ENCODE measurements at regions not wholly inside any gene's neighbourhood (a gene's known extent, or its start where the extent isn't known, plus 50 kb on each side); places are given as distances from the start of the nearest gene placed in this dataset.

DNA sequence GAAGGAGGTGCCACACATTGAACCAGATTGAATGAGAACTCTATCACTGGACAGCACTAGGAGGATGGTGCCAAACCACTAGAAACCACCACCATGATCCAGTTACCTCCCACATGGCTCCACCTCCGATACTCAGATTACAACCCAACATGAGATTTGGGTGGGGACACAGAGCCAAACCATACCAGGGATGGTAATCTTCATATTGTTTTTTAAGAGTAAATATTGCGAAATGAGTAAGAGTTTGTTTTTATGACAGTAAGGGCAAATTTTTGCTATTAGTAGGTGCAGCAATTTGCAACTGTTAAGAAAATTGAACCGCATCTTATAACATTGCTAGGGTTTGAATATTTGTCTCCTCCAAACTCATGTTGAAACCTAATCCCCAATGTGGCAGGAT is 891.5 kb downstream of the NLGN4X start:
- TF ChIP-seq, protein P1, sequence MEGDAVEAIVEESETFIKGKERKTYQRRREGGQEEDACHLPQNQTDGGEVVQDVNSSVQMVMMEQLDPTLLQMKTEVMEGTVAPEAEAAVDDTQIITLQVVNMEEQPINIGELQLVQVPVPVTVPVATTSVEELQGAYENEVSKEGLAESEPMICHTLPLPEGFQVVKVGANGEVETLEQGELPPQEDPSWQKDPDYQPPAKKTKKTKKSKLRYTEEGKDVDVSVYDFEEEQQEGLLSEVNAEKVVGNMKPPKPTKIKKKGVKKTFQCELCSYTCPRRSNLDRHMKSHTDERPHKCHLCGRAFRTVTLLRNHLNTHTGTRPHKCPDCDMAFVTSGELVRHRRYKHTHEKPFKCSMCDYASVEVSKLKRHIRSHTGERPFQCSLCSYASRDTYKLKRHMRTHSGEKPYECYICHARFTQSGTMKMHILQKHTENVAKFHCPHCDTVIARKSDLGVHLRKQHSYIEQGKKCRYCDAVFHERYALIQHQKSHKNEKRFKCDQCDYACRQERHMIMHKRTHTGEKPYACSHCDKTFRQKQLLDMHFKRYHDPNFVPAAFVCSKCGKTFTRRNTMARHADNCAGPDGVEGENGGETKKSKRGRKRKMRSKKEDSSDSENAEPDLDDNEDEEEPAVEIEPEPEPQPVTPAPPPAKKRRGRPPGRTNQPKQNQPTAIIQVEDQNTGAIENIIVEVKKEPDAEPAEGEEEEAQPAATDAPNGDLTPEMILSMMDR (IDR thresholded peaks at IDR 0.05; ENCODE audit: low read depth, low read length): no peak
- no peak for TF ChIP-seq EZH2phosphoT487 (IDR thresholded peaks at IDR 0.05; ENCODE audit: low read depth)

Data from OCI-LY3 (cell line).